ENCODE measurements at regions not wholly inside any gene's neighbourhood (a gene's known extent, or its start where the extent isn't known, plus 50 kb on each side); places are given as distances from the start of the nearest gene placed in this dataset.
"Not testable (repeated sequence)": the region's sequence is repeated elsewhere in the genome, so short reads cannot be mapped to it uniquely, and the experiment has no call there.

DNA sequence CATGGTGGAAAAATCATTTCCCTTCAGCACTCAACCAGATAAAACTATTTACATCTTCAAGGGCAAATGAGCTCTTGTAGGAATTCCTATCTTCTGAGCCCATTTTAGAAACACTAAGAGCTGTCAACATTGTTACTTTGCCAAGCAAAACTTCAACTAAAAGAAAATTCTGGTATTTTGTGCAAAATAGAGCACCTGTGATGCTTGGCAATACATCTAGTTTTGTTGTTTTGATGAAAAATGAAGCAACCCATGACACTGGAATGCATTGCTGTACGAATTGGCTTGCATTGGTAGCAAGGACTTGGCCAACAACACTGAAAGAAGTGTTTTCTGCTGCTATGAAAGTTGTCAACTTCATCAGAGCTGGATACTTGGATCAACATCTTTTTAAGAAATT is 194.4 kb downstream of the COX18 start:
- no peak for DNase-seq

DNA sequence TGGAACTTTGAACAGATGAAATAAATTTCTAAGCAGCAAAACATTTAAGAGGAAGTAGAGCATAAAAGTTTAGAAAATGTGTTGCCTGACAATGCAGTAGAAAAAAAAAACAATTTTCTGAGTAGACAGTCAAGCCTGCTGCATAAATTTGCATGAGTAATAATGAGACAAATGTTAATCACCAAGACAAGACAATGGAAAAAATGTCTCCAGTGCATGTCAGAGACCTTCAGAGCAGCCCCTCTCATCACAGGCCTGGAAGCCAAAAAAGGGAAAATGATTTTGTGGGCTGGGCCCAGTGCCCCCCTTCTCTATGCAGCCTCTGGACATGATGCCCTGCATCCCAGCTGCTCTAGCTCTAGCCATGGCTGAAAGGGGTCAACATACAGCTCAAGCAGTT is 204.6 kb downstream of the COX18 start:
- no peak for DNase-seq

- DNase-seq, result not testable (repeated sequence)
Observed at GRCh38 chr4:72864277-72864676, 205.2 kb downstream of the COX18 start.

GRCh38 chr4:72860766-72861165 is 208.8 kb downstream of the COX18 start:
- no peak for DNase-seq

DNA sequence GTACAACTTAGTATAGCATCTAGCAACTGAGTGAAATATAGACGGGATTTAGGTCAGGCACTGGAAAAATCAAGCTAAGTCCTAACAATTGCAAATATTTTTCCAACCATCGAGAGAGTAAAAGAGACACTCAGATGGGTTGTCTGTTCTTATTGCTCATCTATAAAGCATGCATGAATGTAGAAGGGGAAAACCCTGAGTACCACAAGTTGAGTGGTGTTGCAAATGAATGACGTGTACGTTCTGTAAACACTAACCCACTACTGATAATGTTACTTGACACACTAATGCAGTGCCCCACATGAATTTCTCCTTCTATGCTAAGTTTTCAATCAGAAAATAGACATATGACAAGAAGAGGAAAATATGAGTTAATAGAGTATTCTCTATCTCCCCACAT is 211.2 kb downstream of the COX18 start:
- no peak for DNase-seq

DNA sequence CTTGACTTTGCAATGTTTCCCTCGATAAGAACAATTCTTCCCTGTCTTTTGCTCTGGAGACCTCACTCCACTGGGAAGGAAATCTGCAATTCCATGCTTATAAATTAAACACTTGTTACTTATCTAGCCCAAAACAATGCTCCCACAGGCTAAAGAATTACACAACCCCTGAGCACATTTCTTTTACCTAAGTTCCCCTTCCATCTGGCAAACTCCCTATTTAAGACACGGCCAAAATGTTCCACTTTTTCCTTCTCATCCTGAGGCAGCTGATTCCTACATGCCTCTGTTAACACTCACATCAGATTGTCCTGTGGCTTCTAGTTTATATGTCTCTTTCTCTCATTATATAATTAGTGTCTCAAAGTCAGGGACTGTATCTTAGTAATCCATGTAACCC is 211.7 kb downstream of the COX18 start:
- no peak for DNase-seq

GRCh38 chr4:72857216-72857615 is 212.3 kb downstream of the COX18 start:
- DNase-seq, result no peak

- no peak for DNase-seq
Observed at GRCh38 chr4:72846280-72847111, 223.0 kb downstream of the COX18 start.

DNA sequence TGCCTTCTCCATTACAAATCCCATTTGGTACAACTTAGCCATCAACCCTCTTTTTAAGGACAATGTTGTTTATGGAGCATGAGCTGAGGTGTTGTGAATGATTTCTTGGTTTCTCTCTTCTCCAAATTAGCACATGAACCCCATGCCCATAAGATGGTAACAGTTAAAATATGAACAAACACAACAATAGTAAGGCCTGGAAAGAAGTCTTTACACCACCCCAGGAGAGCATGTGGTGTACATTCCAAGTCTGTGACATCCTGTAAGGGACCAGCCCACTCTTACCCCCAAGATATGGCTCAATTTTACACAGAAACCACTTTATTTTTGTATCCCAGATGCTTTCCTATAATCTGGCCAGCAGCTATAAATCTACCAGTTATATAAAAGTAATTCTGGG is 226.1 kb downstream of the COX18 start:
- DNase-seq, result no peak

- no peak for DNase-seq
Observed at GRCh38 chr4:72842323-72842722, 227.2 kb downstream of the COX18 start.

- not testable (repeated sequence) for DNase-seq
Observed at GRCh38 chr4:72840166-72840565, 229.3 kb downstream of the COX18 start.

DNA sequence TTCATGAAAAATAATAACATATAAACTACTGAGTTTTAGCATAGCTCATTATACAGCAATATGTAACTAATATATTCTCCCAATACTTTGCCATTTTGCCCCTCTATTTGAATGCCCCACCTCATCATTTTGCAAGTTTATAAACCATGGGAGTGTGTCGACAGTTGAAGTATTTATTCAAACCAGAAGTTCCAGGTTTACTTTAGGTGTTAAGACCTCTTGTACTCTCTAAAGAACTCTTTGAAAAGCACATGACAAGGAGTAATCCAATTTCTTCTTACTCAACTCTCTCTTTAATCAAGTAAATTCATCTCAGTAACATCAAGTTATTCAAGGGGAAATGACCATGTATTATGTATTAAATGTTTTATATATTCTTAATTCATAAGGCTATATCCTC is 240.7 kb downstream of the COX18 start:
- DNase-seq, result no peak

DNA sequence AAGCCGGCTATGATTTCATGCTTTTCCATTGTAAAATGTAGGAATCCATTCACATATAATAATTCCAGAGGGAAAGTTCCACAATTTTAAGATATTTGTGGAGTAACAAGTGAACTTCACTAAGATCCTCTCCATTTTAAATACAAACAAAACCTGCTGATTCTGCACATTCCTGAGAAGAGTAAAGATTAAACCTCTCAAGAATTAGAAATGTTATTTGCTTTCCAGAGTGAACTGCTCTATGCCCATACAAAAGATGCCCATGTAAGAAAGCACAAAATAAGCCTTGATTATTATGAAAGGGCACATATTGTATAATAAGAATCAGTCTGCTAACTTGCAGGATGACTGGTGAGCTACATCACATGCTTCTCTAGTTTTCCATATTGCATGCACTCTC is 241.5 kb downstream of the COX18 start:
- no peak for DNase-seq

DNA sequence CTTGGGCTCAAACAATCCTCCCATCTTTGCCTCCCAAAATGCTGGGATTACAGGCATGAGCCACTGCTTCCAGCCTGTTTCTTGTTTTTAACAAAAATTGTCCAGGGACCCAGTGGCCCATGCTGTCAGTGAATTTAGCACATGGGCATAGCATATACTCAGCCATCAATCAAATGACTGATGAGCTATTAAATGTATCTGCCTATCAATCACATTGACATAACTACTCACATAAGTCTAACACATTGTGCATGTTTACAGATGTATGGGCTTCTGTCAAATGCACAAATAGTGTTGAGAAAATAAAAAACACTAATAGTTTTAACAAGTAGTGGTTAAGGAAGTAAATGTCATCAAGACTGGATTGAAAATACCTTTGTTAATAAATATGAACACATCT is 249.4 kb downstream of the COX18 start:
- DNase-seq, result no peak

DNA sequence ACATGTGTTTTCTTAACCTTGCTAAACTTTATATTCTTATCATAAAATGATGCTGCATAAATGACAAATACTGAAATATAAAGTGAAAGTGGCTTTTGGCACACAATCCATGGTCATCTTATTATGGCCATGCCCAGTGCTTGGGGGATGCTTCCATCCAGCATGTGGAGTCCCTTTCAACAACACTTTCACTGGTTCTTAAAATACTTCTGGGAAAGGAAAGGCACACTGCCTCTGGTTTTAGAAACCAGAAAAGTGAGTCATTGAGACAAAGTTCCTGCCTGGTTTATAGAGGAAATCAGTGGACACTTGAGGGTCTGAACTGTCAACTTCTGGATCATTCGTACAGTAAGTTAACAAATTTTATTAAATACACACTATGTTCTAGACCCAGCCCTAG is 248.0 kb upstream of the ADAMTS3 start:
- no peak for DNase-seq

DNA sequence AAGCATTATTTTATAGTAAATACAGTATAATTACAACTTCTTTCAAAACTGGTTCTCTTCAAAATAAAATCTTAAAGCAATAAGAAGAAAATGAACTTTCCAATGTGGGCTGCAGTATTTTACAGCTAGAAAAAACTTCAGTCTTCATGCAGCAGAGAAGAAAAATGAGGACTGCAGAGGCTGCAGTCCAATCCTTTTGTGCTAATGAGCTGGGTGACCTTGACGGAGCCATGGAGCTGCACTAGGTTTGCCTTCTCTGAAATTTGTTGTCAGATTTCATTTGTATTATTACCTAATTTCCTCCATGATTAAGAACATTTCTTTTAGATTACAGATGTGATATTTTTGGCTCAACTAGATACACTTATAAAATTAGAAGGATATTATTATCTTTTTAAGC is 245.2 kb upstream of the ADAMTS3 start:
- no peak for DNase-seq

GRCh38 chr4:72809208-72809607 is 240.2 kb upstream of the ADAMTS3 start:
- no peak for DNase-seq

DNA sequence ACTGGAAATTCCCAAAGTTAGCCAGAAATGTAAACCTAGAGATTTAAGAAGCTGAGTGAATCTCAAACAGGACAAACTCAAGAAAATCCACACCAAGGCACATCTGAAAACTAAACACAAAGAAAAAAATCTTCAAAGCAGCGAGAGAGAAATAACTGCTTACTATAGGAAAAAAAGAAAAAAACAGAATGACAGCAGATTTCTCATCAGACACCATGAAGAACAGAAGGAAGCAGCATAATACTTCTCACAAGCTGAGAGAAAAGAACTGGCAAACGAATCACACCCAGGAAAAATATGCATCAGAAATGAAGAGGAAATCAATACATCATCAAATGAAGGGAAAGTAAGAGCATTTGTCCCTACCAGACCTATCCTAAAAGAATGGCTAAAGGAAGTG is 236.3 kb upstream of the ADAMTS3 start:
- no peak for DNase-seq

DNA sequence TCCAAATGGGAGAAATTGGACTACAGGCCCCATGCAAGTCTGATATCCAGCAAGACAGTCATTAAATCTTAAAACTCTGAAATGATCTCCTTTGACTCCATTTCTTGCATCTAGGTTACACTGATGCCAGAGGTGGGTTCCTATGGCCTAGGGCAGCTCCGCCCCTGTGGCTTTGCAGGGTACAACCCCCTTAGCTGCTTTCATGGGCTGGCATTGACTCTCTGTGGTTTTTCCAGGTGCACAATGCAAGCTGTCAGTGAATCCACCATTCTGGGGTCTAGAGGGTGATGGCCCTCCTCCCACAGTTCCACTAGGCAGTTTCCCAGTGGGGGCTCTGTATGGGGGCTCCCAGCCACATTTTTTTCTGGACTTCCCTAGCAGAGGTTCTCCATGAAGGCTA is 228.5 kb upstream of the ADAMTS3 start:
- DNase-seq, result no peak

DNA sequence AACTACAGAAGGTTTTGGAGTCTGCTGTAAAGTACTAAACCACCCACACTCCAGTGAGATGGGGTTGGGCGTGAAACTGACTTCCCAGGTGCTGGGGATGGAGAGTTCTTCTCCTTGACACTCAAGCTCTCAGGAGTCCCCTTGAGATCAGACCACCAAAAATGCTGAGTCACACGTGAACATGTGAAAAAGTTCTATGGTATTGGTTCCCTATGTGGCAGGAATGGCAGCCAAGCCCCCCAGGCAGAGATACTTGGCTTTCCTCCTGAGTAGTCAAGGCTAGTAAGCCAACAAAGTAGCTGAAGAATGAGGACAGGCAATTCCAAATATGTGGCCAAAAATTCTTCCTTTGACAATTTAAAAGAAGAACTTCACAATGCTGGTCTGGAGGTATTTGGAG is 222.0 kb upstream of the ADAMTS3 start:
- DNase-seq, result no peak

- no peak for DNase-seq
Observed at GRCh38 chr4:72786401-72786990, 217.5 kb upstream of the ADAMTS3 start.

- DNase-seq, result no peak
Observed at GRCh38 chr4:72779241-72779640, 210.2 kb upstream of the ADAMTS3 start.

GRCh38 chr4:72777436-72777835 is 208.4 kb upstream of the ADAMTS3 start:
- no peak for DNase-seq

GRCh38 chr4:72770708-72771107 is 201.7 kb upstream of the ADAMTS3 start:
- DNase-seq, result no peak

- no peak for DNase-seq
Observed at GRCh38 chr4:72768364-72768763, 199.3 kb upstream of the ADAMTS3 start.
